ENCODE measurements at regions not wholly inside any gene's neighbourhood (a gene's known extent, or its start where the extent isn't known, plus 50 kb on each side); places are given as distances from the start of the nearest gene placed in this dataset.

DNA sequence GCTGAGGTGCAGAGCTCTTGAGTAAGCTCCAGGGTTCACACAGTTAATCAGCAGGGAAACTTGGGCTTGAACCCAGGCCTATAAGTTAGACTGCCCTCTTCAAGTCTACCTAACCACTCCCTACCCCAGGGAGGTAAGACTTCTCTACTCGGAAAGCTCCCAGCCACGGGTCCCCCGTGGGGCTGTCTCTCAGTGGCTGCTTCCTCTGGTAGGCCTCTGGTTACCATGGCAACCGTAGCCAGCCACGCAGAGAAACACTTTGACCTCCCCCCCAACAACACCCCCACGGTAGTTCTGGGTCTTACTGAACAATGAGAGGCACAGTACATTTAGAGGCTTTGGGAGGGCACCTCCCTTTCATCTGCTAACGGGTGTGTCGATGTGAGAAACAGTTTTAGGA is 245.2 kb downstream of the AACS start:
- H3K9me3 ChIP-seq = peaks cover 0 to 12% (median 0%) of the 10 kb centered on the region in 8 donors
- H3K4me1 ChIP-seq = no peaks in the 10 kb centered on the region
- H3K27ac ChIP-seq = no peak overlapping the region
- intact Hi-C loops (cut with DNase I; ENCODE audit: low total_unique reads) = no loop called here
- no peak for TF ChIP-seq POLR2A (IDR thresholded peaks at IDR 0.05)
- no peak for TF ChIP-seq POLR2AphosphoS5 (IDR thresholded peaks at IDR 0.05)
- TF ChIP-seq, protein P1, sequence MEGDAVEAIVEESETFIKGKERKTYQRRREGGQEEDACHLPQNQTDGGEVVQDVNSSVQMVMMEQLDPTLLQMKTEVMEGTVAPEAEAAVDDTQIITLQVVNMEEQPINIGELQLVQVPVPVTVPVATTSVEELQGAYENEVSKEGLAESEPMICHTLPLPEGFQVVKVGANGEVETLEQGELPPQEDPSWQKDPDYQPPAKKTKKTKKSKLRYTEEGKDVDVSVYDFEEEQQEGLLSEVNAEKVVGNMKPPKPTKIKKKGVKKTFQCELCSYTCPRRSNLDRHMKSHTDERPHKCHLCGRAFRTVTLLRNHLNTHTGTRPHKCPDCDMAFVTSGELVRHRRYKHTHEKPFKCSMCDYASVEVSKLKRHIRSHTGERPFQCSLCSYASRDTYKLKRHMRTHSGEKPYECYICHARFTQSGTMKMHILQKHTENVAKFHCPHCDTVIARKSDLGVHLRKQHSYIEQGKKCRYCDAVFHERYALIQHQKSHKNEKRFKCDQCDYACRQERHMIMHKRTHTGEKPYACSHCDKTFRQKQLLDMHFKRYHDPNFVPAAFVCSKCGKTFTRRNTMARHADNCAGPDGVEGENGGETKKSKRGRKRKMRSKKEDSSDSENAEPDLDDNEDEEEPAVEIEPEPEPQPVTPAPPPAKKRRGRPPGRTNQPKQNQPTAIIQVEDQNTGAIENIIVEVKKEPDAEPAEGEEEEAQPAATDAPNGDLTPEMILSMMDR (IDR thresholded peaks at IDR 0.05 in 8 of 11, conservative IDR thresholded peaks at IDR 0.05 in 3 of 11) = no peak
- DNase-seq = no peak
- H3K4me3 ChIP-seq = no peak overlapping the region
- WGBS, 5 donors = 56 to 70% (median 61%) methylated on average over 5 to 8 of the region's 8 CpGs
- H3K36me3 ChIP-seq = no peaks in the 10 kb centered on the region
- peaks cover 0 to 38% (median 0%) of the 10 kb centered on the region in 7 donors for H3K27me3 ChIP-seq (replicated peaks in 1 of 7)

DNA sequence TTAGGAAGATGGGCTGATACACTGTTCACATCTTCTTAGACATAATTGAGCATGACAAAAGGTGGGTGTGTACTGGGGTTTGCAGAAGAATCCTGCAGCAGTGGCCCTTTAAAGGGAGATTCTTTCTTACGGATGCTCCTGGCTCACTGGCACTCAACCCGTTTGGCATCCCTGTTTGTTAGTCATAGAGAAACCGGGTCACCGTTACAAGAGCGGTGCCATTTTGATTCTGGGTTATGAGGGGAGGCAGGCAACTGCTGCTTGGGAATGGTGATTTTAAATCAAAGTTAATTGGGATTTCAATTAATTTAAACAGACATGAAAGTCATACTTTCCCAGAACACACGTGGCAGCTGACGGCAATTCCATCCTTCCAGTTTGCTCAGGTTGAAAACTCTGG is 245.8 kb downstream of the AACS start:
- no peak overlapping the region for H3K4me3 ChIP-seq
- H3K27me3 ChIP-seq (replicated peaks in 1 of 7) = peaks cover 0 to 41% (median 0%) of the 10 kb centered on the region in 7 donors
- no peak for DNase-seq
- intact Hi-C loops (cut with DNase I; ENCODE audit: low total_unique reads) = no loop called here
- no peaks in the 10 kb centered on the region for H3K4me1 ChIP-seq
- TF ChIP-seq, protein P1 (IDR thresholded peaks at IDR 0.05 in 8 of 11, conservative IDR thresholded peaks at IDR 0.05 in 3 of 11) = no peak
- TF ChIP-seq POLR2A (IDR thresholded peaks at IDR 0.05) (no peak), POLR2AphosphoS5 (IDR thresholded peaks at IDR 0.05) (no peak)
- H3K36me3 ChIP-seq = no peaks in the 10 kb centered on the region
- WGBS, 5 donors = 79 to 96% (median 87%) methylated on average over 7 of the region's 7 CpGs
- H3K9me3 ChIP-seq = peaks cover 0 to 12% (median 0%) of the 10 kb centered on the region in 8 donors
- no peak overlapping the region for H3K27ac ChIP-seq

DNA sequence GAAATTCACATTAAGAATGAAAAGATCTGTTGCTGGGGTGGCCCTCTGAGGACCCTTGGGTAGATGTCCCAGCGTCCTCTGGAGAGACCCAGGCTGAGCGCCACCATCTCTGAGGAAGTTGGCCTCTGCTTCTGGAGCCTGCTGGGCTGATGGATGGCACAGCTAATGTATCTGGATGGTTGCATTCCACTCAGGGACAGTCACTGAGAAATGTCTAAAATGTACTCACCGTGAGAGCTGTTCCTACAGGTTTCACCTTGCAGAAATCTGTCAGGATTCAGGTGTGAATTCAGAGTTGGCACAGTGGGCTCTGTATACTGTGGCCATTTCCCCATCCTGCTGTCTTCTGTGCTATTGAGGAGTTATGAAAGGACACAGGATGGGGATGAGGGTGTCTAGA is 247.2 kb downstream of the AACS start:
- Histone ChIP-seq H3K4me1 (no peaks in the 10 kb centered on the region), H3K27me3 (replicated peaks in 1 of 7) (peaks cover 0 to 50% (median 0%) of the 10 kb centered on the region in 7 donors), H3K27ac (no peak overlapping the region), H3K36me3 (no peaks in the 10 kb centered on the region), H3K4me3 (no peak overlapping the region), H3K9me3 (peaks cover 0 to 12% (median 0%) of the 10 kb centered on the region in 8 donors)
- WGBS, 5 donors = 81 to 89% (median 82%) methylated on average over 3 of the region's 3 CpGs
- TF ChIP-seq, protein P1 (IDR thresholded peaks at IDR 0.05 in 8 of 11, conservative IDR thresholded peaks at IDR 0.05 in 3 of 11) = no peak
- TF ChIP-seq POLR2AphosphoS5 (IDR thresholded peaks at IDR 0.05) = no peak
- no peak for TF ChIP-seq POLR2A (IDR thresholded peaks at IDR 0.05)
- intact Hi-C loops (cut with DNase I; ENCODE audit: low total_unique reads) = no loop called here
- DNase-seq = no peak

DNA sequence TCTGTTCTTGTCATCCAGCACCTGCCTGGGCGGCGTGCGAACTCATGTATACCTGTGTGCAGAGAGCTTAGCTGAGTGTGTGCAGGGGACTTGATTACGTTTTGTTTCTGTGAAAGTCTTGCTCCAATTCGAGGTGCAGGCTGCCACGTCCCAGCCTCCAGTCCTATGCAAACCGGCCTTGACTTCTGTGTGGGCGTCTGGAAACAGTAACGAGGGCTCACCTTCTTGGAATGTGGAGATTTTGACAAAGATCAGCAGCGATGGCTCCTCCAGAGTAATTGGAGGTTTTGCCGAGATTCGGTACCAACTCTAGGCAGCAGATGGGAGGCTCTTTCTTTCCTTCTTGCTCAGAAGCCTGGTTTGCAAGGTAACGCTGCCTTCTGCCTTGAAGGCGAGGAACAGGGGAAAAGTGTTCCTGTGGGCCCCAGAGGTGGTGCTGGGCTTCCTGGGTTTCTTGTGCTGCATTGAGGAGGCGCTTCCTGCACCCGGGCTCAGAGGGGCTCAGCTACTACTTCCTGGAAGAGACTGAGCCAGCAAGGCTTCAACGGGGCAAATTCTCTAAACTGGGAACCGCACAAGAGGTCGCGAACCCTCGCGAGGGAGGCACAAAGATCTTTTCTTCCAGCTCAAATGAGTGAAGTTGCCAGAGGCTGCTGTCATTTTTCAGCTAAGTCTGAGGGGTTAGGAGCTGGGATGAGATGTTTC is 249.0 kb downstream of the AACS start:
- no peak overlapping the region for H3K4me3 ChIP-seq
- no peaks in the 10 kb centered on the region for H3K36me3 ChIP-seq
- peaks cover 0 to 7% (median 0%) of the 10 kb centered on the region in 8 donors for H3K9me3 ChIP-seq
- TF ChIP-seq, protein P1 (IDR thresholded peaks at IDR 0.05 in 8 of 11, conservative IDR thresholded peaks at IDR 0.05 in 3 of 11) = no peak
- TF ChIP-seq POLR2AphosphoS5 (IDR thresholded peaks at IDR 0.05) (no peak), POLR2A (IDR thresholded peaks at IDR 0.05) (no peak)
- no peak for DNase-seq
- intact Hi-C loops (cut with DNase I; ENCODE audit: low total_unique reads) = no loop called here
- H3K27me3 ChIP-seq (replicated peaks in 1 of 7) = peaks cover 0 to 58% (median 0%) of the 10 kb centered on the region in 7 donors
- 37 to 43% (median 38%) methylated on average over 20 to 22 of the region's 22 CpGs for WGBS, 5 donors
- no peak overlapping the region for H3K27ac ChIP-seq
- no peaks in the 10 kb centered on the region for H3K4me1 ChIP-seq
